COLO668 (cell line): ENCODE measurements at regions not wholly inside any gene's neighbourhood (a gene's known extent, or its start where the extent isn't known, plus 50 kb on each side); places are given as distances from the start of the nearest gene placed in this dataset.

ENCODE experiments used
- DNase-seq: peaks from one replicate; lab custom pipeline; 2025; ENCODE audit not compliant: unreplicated experiment; lab: John Stamatoyannopoulos, UW

GRCh38 chr7:38069052-38069451 lies 109.0 kb upstream of the STARD3NL start:
- no peak for DNase-seq

GRCh38 chr7:38070718-38071117 lies 107.3 kb upstream of the STARD3NL start:
- DNase-seq: no peak

- DNase-seq: no peak
Observed at GRCh38 chr7:38086857-38087256, 91.2 kb upstream of the STARD3NL start.

DNA sequence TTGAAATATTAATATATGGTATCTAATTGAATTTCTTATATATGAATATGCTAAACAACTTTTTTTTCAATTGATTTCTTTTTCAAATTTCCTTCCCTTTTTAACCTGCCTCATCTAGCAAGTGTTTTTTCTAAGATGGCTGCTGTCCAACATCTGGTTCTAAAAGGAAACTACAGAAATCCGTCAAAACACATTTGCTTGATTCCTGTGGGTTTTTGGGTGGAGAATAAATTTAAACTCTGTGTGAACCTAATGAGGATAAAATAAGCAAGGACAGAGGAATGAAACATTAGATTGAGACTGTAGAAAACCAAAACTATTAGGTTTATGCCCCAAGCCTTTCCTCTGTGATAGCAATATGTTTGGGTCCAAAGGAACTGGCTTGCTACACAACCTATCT lies 75.5 kb upstream of the STARD3NL start:
- no peak for DNase-seq

GRCh38 chr7:38105874-38106483 lies 72.1 kb upstream of the STARD3NL start:
- no peak for DNase-seq

DNA sequence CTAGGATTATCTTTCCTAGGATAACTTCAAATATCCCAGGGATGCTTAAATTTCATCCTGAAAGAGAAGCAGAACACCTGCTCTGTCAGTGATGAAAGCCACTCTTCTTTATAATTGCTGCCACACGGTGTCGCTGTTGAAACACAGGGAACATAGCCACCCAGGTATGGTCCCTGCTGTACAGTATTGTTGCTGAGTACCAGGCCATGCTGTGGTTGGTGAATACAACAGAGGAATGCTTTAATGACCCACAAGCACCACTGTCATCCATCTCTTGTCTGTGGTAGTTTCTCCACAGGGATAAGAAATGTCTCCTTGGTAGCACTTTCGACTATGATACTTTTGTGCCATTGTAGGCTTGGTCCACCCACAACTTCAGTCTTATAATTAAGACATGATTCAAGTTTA lies 70.6 kb upstream of the STARD3NL start:
- DNase-seq: peak; percentile 76

DNA sequence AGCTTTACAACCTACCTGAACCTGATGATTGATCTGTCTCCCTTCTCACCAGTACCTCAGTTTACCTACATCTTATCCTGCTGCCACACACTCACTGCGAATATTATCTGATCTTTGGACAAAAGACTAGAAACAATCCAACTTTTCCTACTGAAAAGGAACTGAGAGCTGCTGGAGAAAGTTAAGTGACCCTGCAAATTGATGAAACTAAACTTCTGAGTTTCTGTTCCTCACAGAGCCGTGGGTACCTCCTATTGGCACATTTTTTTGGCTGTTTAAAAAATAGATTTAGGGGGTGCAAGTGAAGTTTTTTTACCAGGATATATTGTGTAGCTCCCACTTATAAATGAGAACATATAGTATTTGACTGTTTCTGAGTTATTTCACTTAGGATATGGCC lies 66.0 kb upstream of the STARD3NL start:
- DNase-seq: no peak

- no peak for DNase-seq
Observed at GRCh38 chr7:38120076-38120475, 58.0 kb upstream of the STARD3NL start.

- no peak for DNase-seq
Observed at GRCh38 chr7:38122501-38122900, 55.5 kb upstream of the STARD3NL start.

GRCh38 chr7:38123494-38123893 lies 54.6 kb upstream of the STARD3NL start:
- DNase-seq: no peak

DNA sequence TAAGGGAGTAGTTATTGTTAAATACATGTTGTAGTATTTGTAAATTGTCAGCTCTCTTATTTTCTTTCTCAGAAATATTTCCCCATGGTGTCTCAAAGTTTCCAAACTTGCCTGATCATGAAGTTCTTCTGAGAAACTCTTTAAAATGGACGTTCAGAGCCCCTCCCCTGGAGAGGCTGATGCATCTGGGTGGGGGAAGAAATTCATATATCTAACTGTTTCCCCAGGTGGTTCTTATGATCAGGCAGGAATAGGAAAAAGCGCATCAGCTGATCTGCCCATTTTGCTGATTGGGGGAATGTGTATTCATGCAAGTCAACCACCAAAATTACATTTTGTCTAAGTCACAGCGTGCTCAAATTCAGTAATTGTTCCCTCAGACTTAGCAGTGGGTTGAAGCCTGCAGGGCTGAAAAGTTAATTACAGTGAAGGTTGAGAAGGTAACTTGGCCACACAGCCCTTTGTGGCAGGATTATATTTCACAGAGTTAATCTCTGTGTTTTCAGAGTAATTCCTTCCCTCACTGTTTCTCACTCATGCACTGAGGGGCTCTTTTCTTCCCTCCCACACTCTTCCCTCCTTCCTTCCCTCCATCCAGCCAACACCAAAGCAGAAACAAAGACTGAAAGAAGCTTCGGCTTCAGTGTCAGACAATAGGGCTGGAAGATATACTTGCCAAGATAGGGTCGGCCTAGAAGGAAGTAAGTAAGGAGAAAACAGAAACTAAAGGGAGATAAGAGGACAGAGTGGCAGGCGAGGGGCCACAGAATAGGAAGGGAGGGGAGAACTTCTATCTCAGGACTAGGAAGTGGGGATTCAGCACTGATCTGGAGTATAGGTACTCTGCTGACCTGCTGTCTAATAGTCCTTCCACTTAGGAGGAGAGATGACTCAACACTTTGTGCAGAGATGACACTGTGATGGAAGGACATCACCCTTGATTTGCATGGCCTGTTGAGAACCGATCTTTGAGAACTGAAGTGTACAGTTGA lies 50.5 kb upstream of the STARD3NL start:
- DNase-seq: no peak
